HEK293T (cell line): ENCODE measurements at regions not wholly inside any gene's neighbourhood (a gene's known extent, or its start where the extent isn't known, plus 50 kb on each side); places are given as distances from the start of the nearest gene placed in this dataset.

ENCODE experiments used
- BHLHE40 ChIP-seq: fragments of 450-650 bp; IDR thresholded peaks from 2 replicates; pipeline ENCODE4 v1.6.1; 2016; ENCODE audit warnings: mild to moderate bottlenecking, moderate library complexity, borderline replicate concordance
- ELF4 ChIP-seq: fragments of 450-650 bp; IDR thresholded peaks from 2 replicates; pipeline ENCODE4 v1.6.1; 2017; ENCODE audit warnings: antibody characterized with exemption
- FOXM1 ChIP-seq: fragments of 450-650 bp; IDR thresholded peaks from 2 replicates; pipeline ENCODE4 v1.6.1; 2017; ENCODE audit warnings: mild to moderate bottlenecking, borderline replicate concordance
- HDGF ChIP-seq: fragments of 450-650 bp; IDR thresholded peaks from 2 replicates; pipeline ENCODE4 v1.6.1; 2017; ENCODE audit warnings: antibody characterized with exemption, borderline replicate concordance
- SP1 ChIP-seq: fragments of 450-650 bp; IDR thresholded peaks from 2 replicates; pipeline ENCODE4 v1.6.1; 2017
- SUZ12 ChIP-seq: fragments of 450-650 bp; IDR thresholded peaks from 2 replicates; pipeline ENCODE4 v1.6.1; 2016; ENCODE audit warnings: mild to moderate bottlenecking

- no peak for TF ChIP-seq SUZ12
- no peak for TF ChIP-seq FOXM1
- TF ChIP-seq ELF4 = no peak
- TF ChIP-seq BHLHE40 = no peak
- no peak for TF ChIP-seq HDGF
- no peak for TF ChIP-seq SP1
Observed at GRCh38 chr9:85156652-85157051, 487.1 kb downstream of the NTRK2 start.
